Fibroblast of skin of left biceps (primary cell): ENCODE measurements at regions not wholly inside any gene's neighbourhood (a gene's known extent, or its start where the extent isn't known, plus 50 kb on each side); places are given as distances from the start of the nearest gene placed in this dataset.
"Not testable (repeated sequence)": the region's sequence is repeated elsewhere in the genome, so short reads cannot be mapped to it uniquely, and the experiment has no call there.

Experiments
- DNase-seq, 2 experiments: peaks; one replicate each; pipeline ENCODE4 v3.0.0-alpha.2; 2013; ENCODE audit warnings: low read depth in 2 of 2

GRCh38 chr13:80844164-80844563 lies 503.2 kb upstream of the SPRY2 start:
- no peak for DNase-seq

GRCh38 chr13:80841414-80841813 lies 500.5 kb upstream of the SPRY2 start:
- peak; percentile 5 to 9 for DNase-seq

GRCh38 chr13:80840316-80840976 lies 499.5 kb upstream of the SPRY2 start:
- peak; percentile 91 to 92 for DNase-seq

- no peak for DNase-seq
Observed at GRCh38 chr13:80835902-80836301, 495.0 kb upstream of the SPRY2 start.

GRCh38 chr13:80830431-80830830 lies 489.5 kb upstream of the SPRY2 start:
- DNase-seq, result no peak

- no peak for DNase-seq
Observed at GRCh38 chr13:80828759-80829158, 487.8 kb upstream of the SPRY2 start.

- DNase-seq, result no peak
Observed at GRCh38 chr13:80825276-80825675, 484.4 kb upstream of the SPRY2 start.

- DNase-seq, result peak; percentile 40 to 44
Observed at GRCh38 chr13:80824229-80824628, 483.3 kb upstream of the SPRY2 start.

- no peak for DNase-seq
Observed at GRCh38 chr13:80823472-80823871, 482.5 kb upstream of the SPRY2 start.

- no peak for DNase-seq
Observed at GRCh38 chr13:80821466-80821865, 480.5 kb upstream of the SPRY2 start.

GRCh38 chr13:80817979-80818378 lies 477.1 kb upstream of the SPRY2 start:
- no peak for DNase-seq

- DNase-seq, result peak; percentile 8 to 31
Observed at GRCh38 chr13:80814541-80814940, 473.6 kb upstream of the SPRY2 start.

GRCh38 chr13:80810294-80810693 lies 469.4 kb upstream of the SPRY2 start:
- not testable (repeated sequence) for DNase-seq

GRCh38 chr13:80802946-80803345 lies 462.0 kb upstream of the SPRY2 start:
- DNase-seq, result no peak

- DNase-seq, result no peak
Observed at GRCh38 chr13:80798576-80799133, 457.7 kb upstream of the SPRY2 start.

- no peak for DNase-seq
Observed at GRCh38 chr13:80787604-80788003, 446.7 kb upstream of the SPRY2 start.

- peak; percentile 64 to 73 for DNase-seq
Observed at GRCh38 chr13:80783926-80784565, 443.1 kb upstream of the SPRY2 start.

- DNase-seq, result no peak
Observed at GRCh38 chr13:80782441-80782840, 441.5 kb upstream of the SPRY2 start.

GRCh38 chr13:80778297-80778696 lies 437.4 kb upstream of the SPRY2 start:
- no peak for DNase-seq

- no peak for DNase-seq
Observed at GRCh38 chr13:80757694-80758093, 416.8 kb upstream of the SPRY2 start.

- DNase-seq, result no peak
Observed at GRCh38 chr13:80755910-80756309, 415.0 kb upstream of the SPRY2 start.

- DNase-seq, result no peak
Observed at GRCh38 chr13:80754441-80754840, 413.5 kb upstream of the SPRY2 start.

- peak; percentile 24 to 37 for DNase-seq
Observed at GRCh38 chr13:80753866-80754265, 412.9 kb upstream of the SPRY2 start.
